GM21447 (cell line): ENCODE measurements at regions not wholly inside any gene's neighbourhood (a gene's known extent, or its start where the extent isn't known, plus 50 kb on each side); places are given as distances from the start of the nearest gene placed in this dataset.

Experiments used
- ATAC-seq: cut with Tn5 transposase; IDR thresholded peaks from one replicate; pipeline ENCODE4 v1.9.1; 2021; ENCODE audit not compliant: unreplicated experiment

DNA sequence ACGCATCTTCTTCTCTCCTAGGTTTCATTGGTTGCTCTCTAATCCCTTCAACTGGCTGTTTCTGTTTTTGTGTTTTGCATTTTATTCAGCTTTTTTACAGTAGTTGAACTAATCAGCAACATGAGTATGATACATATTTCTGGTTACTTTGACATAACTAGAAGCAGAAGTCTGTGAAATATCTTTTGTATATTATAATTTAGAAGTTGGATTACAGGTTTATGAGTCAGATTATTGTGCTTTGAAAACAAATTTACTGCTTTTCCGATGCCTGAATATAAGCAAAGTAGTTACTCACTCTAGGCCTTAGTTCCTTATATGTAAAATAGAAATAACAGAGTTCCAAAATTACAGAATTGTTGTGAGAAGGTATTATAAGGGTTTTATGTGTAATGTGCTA is 96.2 kb upstream of the MEOX2 start:
- ATAC-seq = no peak

DNA sequence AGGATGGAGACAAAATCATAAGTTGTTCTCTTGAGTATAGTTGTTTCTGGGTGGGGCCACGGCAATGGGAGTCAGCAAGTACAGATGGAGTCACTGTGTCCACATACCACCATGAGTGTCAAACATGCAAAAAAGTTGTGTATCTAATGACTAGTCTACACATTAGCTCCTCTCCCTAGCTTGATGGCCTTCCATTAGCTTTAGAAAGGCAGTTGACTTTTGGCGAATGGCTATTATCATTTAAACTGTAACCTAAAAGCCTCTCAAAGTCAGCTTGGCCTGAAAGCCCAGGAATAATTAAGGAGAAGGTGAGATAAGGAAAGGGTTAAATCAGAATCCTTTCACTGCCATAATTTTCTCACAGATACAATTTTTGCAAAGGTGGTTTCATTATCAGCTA is 95.5 kb upstream of the MEOX2 start:
- no peak for ATAC-seq

- ATAC-seq = no peak
Observed at GRCh38 chr7:15780271-15780670, 93.8 kb upstream of the MEOX2 start.

DNA sequence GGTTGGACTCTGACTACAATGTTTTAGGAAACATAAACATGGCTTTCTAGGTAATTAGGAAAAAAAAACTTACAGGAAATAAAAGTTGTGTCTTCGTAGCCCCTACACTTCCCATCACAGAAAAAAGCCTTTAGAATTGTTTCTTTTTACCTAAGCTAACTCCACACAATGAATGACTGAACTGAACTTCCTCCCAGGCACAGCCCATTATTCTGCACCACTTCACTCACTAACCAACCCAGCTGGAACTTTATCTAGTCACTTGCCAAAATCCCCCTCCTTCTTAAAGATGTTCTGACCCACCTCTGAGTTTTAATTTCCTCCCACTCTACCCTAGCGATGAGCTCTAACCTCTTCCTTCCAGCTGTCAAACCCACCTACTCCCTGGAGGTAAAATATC is 91.7 kb upstream of the MEOX2 start:
- no peak for ATAC-seq

GRCh38 chr7:15765753-15766152 is 79.3 kb upstream of the MEOX2 start:
- ATAC-seq = no peak

- no peak for ATAC-seq
Observed at GRCh38 chr7:15764851-15765382, 78.4 kb upstream of the MEOX2 start.

DNA sequence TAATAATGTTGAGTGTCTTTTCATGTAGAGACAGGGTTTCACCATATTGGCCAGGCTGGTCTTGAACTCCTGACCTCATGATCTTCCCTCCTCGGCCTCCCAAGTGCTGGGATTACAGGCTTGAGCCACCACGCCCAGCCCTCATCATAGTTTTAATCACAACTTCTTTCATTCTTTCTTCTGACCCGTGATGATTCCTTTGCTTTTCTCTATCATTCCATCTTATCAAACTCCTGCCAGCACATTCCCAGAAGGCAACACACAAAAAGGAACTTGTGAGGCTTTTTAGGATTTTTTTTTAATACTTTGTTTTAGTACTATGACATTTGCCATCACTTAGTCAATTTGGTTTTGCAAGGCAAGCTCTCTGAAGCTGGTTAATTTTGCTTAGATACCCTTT is 77.5 kb upstream of the MEOX2 start:
- ATAC-seq = no peak

DNA sequence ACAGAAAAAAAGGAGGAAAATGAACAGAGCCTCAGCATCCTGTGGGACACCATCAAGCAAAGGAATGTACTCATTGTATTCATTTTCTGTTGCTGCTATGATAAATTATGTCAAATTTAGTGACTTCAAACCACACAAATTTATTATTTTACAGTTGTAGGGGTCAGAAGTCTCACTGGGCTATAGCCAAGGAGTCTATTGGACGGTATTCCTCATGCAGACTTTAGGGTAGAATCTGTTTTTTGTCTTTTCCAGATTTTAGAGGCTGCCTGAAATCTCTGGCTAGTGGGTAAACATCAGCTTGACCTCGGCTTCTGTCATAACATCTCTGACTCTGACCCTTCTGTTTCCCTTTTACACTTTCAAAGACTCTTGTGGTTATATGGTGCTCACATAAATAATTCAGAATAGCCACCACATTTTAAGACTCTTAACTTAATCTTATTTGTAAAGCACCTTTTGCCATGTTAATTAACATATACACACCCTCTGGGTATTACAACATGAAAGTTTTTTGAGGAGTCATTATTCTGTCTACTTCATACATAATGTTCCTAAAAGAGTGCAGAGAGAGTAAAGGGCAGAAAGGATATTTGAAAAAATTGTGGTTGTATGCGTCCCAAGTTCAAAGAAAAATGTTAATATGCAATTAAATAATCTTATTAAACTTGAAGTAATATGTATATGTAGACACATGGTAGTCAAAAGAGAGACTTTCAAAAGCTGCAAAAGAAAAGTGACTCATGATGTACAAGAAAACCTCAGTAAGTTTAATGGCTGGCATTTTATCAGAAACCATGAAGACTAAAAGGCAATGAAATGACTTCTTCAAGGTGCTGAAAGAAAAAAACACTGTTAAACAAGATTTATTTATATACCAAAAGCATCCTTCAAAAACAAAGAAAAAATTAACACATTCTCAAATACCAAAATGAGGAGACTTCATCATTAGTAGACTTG is 70.8 kb upstream of the MEOX2 start:
- ATAC-seq = no peak

DNA sequence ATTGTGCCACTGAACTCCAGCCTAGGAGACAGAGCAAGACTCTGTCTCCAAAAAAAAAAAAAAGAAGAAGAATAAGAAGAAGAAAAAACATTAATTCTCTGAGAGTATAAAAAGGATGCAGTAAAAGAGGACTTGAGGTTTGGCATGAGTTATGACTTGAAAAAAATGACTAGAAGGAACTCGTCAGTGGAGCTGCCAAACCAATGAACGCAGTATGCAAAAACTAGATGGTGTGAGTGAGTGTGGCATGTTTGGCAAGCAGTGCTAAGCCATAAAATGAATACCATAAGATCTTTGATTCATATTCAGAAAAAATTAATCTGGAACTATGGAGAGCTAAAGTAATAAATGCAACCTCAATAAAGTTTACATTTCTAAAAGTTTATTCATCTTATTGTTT is 68.6 kb upstream of the MEOX2 start:
- ATAC-seq = no peak

DNA sequence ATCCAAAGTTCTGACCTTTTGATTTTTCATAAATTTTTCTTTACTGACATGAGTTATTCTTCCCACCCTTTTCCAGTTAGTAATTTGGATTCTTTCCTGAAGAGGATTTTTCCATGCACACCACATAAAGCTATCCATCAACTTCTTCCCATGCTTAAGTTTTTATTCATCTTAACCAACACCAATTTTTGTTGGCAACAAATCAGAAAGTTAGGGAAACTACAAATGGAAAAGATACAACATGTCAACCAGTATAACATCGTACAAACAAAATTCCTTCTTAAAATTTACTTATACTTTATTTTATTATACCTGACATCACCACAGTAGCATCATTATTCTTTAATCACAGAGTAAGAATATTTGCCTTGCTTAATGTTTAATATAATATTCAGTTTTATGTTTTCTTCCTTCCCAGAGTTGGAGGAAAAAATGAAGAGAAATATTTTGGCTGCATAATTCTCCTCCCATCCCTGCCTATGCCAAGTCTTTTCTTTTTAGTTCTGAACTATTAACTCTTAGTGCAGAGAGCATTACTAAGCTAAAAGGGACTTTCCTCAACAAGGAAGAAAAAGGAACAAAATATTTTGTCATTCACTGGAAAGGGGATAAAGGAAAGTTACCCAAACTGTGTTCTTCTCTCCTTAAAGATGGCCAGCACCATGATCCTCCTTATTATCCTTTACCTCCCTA is 67.5 kb upstream of the MEOX2 start:
- ATAC-seq = no peak

DNA sequence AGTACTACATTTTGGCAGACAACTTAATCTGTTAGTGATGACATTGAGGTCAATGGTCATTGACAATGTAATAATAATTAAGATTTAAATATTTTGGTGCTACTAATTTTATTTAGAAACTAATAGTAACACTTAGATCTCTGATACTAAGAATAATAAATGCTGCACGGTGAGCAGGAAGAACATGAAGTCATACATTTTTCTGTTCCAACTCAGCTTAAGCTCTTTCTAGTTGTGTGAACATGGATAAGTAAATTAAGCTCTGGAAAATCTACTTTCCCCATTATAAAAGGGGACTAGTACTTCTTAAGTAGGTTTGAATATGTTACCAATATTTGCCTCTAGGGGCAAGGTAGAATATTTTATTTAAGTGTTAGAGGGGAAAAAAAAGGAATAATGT is 65.9 kb upstream of the MEOX2 start:
- ATAC-seq = no peak

DNA sequence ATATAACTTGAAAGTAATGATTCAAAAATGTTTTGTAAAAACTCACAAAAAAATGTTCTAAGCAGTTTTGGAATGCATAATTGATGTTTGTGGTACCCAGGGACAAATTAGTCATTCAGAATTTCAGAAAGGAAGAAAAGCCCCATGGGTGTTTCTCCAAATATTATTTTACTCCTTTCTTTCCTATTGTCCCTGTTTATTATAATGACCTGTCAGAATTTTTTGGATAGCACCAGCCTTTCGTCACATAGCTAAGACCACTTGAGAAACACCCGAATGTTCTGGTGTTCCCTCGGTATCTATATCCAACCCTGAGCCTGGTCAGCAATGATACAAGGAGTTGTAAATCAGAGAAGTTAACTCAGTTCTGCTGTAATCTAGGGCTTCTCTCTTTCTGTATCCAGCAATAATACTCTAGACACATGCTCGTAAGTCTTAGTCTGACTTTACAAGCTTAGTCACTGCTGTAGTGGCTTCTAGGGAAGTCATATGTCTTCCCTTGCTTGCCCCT is 64.8 kb upstream of the MEOX2 start:
- ATAC-seq = no peak

DNA sequence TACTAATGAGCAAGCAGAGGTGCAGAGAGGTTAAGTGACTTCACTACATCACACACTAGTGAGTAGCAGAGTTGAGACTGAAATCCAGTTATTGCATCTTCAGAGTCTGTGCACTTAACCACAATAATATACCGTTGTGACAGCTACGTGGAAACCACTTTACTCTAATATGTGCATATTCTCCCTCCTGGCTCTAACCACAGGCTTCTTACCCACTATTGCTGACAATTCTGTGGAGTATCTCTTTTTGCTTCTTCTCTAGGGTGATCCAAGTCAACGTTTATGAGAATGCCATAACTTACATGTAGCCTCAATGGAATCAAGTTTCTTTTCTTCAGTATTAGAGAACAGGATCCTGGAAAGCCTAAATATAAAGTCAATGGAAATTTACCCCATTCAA is 64.2 kb upstream of the MEOX2 start:
- no peak for ATAC-seq

GRCh38 chr7:15749631-15750030 is 63.1 kb upstream of the MEOX2 start:
- ATAC-seq = no peak

GRCh38 chr7:15747712-15748111 is 61.2 kb upstream of the MEOX2 start:
- ATAC-seq = no peak

GRCh38 chr7:15747301-15747700 is 60.8 kb upstream of the MEOX2 start:
- ATAC-seq = no peak

GRCh38 chr7:15743926-15744480 is 57.5 kb upstream of the MEOX2 start:
- no peak for ATAC-seq

DNA sequence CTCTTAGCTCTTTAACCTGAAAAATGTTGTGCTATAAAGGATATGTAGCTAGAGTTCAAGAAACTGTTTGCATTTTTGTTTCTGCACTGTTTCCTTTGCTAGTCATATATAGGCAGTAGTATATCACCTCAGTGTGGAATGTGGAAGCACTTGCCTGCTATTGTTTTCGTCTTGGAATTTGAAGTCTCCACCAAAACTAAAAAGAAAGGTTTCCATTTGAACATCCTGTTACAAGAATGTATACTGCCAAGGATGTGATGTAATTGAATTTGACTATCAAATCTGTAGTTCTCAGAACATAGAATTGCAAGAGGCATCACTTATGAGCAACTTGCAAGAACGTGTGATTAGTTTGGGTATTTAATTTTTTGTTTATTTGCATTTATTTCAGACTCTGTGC is 51.1 kb upstream of the MEOX2 start:
- ATAC-seq = no peak
